Sigmoid colon (tissue), 3 donors: ENCODE measurements at regions not wholly inside any gene's neighbourhood (a gene's known extent, or its start where the extent isn't known, plus 50 kb on each side); places are given as distances from the start of the nearest gene placed in this dataset.

Source experiments
- POLR2A ChIP-seq, 2 donors: fragments of 450-650 bp; IDR thresholded peaks; one replicate each; pipeline ENCODE4 v1.6.1; 2016; ENCODE audit warnings: antibody characterized with exemption in 2 of 2, mild to moderate bottlenecking in 2 of 2, moderate library complexity in 2 of 2
- TF ChIP-seq, protein P1 (sequence below), 4 experiments: fragments of 450-650 bp in 3 of 4; fragments of 200-600 bp in 1 of 4; IDR thresholded peaks; one replicate each; pipeline ENCODE4 v1.5.1; 2016 to 2019; ENCODE audit warnings: antibody characterized with exemption in 4 of 4, mild to moderate bottlenecking in 3 of 4, moderate library complexity in 2 of 4

DNA sequence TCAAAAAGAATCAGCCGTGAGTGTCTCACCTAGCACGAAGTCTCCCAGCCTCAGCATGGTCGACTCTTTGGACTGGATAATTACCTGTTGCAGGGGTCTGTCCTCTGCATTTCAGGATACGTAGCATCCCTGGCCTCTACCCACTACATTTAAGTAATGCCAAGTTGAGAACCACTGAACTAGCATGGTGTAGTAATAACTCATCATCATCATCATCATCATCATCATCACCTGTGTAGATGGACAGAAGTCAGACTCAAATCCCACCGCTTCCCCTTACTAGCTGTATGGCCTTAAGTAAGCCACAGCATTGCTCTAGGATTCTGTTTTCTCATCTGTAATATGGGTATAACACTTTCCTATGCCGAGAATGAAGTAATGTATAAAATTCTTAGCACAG lies 373.1 kb upstream of the XYLT1 start:
- TF ChIP-seq, protein P1, sequence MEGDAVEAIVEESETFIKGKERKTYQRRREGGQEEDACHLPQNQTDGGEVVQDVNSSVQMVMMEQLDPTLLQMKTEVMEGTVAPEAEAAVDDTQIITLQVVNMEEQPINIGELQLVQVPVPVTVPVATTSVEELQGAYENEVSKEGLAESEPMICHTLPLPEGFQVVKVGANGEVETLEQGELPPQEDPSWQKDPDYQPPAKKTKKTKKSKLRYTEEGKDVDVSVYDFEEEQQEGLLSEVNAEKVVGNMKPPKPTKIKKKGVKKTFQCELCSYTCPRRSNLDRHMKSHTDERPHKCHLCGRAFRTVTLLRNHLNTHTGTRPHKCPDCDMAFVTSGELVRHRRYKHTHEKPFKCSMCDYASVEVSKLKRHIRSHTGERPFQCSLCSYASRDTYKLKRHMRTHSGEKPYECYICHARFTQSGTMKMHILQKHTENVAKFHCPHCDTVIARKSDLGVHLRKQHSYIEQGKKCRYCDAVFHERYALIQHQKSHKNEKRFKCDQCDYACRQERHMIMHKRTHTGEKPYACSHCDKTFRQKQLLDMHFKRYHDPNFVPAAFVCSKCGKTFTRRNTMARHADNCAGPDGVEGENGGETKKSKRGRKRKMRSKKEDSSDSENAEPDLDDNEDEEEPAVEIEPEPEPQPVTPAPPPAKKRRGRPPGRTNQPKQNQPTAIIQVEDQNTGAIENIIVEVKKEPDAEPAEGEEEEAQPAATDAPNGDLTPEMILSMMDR (IDR thresholded peaks at IDR 0.05) = no peak
- no peak for TF ChIP-seq POLR2A (IDR thresholded peaks at IDR 0.05)
